Endothelial cell of umbilical vein (primary cell): ENCODE measurements at regions not wholly inside any gene's neighbourhood (a gene's known extent, or its start where the extent isn't known, plus 50 kb on each side); places are given as distances from the start of the nearest gene placed in this dataset.

ENCODE experiments used
- EZH2 ChIP-seq: IDR thresholded peaks from 2 replicates; pipeline ENCODE4 v1.6.1; 2012; ENCODE audit warnings: borderline replicate concordance, low read depth, mild to moderate bottlenecking, moderate library complexity, low read length, inconsistent platforms; ENCODE audit not compliant: severe bottlenecking
- MYC ChIP-seq: IDR thresholded peaks from one replicate; pipeline ENCODE4 v1.6.1; 2011; ENCODE audit warnings: mild to moderate bottlenecking, low read depth, low read length
- POLR2A ChIP-seq: IDR thresholded peaks from 2 replicates; pipeline ENCODE4 v1.6.1; 2012; ENCODE audit warnings: low read depth, mild to moderate bottlenecking, control low read depth, low read length
- POLR2AphosphoS5 ChIP-seq: IDR thresholded peaks from 2 replicates; pipeline ENCODE4 v1.6.1; 2012; ENCODE audit warnings: low read depth, mild to moderate bottlenecking, control low read depth, low read length, moderate library complexity; ENCODE audit not compliant: insufficient read depth
- TF ChIP-seq, protein P1 (sequence below), 2 donors: IDR thresholded peaks; 1 replicate in 1 of 2; 2 replicates in 1 of 2; pipeline ENCODE4 v1.5.1; 2011; ENCODE audit warnings: low read length in 2 of 2, mild to moderate bottlenecking in 2 of 2, moderate library complexity in 2 of 2, control low read depth in 1 of 2, inconsistent platforms in 1 of 2, low read depth in 1 of 2; ENCODE audit not compliant: insufficient read depth in 1 of 2; ENCODE audit errors: extremely low read depth in 1 of 2

DNA sequence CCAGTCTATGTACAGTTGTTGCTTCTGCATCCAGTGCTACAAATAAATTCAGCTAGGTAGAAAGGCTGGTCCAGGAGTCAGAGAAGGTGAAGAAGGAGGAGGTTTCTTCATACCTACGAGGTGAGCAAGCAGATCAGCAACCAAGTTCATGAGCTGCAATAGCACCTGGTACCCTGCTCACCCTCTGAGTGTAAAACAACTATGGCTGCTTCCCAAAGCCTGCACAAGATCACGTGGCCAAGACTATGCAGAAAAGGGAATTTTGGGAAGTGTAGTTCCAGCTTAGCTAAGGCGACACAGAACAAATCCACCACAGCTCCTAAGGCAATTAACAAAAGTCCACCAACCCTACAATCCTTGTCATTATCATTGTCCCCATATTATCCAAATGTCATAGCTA, 95.9 kb upstream of the AUTS2 start:
- TF ChIP-seq POLR2AphosphoS5 (no peak), POLR2A (no peak), EZH2 (no peak), MYC (no peak)
- TF ChIP-seq, protein P1, sequence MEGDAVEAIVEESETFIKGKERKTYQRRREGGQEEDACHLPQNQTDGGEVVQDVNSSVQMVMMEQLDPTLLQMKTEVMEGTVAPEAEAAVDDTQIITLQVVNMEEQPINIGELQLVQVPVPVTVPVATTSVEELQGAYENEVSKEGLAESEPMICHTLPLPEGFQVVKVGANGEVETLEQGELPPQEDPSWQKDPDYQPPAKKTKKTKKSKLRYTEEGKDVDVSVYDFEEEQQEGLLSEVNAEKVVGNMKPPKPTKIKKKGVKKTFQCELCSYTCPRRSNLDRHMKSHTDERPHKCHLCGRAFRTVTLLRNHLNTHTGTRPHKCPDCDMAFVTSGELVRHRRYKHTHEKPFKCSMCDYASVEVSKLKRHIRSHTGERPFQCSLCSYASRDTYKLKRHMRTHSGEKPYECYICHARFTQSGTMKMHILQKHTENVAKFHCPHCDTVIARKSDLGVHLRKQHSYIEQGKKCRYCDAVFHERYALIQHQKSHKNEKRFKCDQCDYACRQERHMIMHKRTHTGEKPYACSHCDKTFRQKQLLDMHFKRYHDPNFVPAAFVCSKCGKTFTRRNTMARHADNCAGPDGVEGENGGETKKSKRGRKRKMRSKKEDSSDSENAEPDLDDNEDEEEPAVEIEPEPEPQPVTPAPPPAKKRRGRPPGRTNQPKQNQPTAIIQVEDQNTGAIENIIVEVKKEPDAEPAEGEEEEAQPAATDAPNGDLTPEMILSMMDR (IDR thresholded peaks at IDR 0.05; ENCODE audit: extremely low read depth in 1 of 2, insufficient read depth in 1 of 2, low read depth in 1 of 2, low read length in 2 of 2) = no peak
